OCI-LY1 (cell line): ENCODE measurements at regions not wholly inside any gene's neighbourhood (a gene's known extent, or its start where the extent isn't known, plus 50 kb on each side); places are given as distances from the start of the nearest gene placed in this dataset.

Experiments used
- CTCF ChIP-seq: fragments of 200-600 bp; sonication (generic), shearing (Covaris generic); IDR thresholded peaks from 2 replicates; pipeline ENCODE4 v1.5.1; 2017; ENCODE audit warnings: mild to moderate bottlenecking, antibody characterized with exemption, low read length, moderate library complexity, mixed read lengths
- EZH2 ChIP-seq: fragments of 200-600 bp; sonication (generic), shearing (Covaris generic); IDR thresholded peaks from 2 replicates; pipeline ENCODE4 v1.8.0; 2017; ENCODE audit warnings: borderline replicate concordance, mixed run types, mild to moderate bottlenecking, antibody characterized with exemption, low read length, moderate library complexity, mixed read lengths

- TF ChIP-seq CTCF (no peak), EZH2 (no peak)
Measured at GRCh38 chr2:185665251-185665814, 73.3 kb upstream of the FSIP2 start.
